ENCODE measurements at regions not wholly inside any gene's neighbourhood (a gene's known extent, or its start where the extent isn't known, plus 50 kb on each side); places are given as distances from the start of the nearest gene placed in this dataset.

DNA sequence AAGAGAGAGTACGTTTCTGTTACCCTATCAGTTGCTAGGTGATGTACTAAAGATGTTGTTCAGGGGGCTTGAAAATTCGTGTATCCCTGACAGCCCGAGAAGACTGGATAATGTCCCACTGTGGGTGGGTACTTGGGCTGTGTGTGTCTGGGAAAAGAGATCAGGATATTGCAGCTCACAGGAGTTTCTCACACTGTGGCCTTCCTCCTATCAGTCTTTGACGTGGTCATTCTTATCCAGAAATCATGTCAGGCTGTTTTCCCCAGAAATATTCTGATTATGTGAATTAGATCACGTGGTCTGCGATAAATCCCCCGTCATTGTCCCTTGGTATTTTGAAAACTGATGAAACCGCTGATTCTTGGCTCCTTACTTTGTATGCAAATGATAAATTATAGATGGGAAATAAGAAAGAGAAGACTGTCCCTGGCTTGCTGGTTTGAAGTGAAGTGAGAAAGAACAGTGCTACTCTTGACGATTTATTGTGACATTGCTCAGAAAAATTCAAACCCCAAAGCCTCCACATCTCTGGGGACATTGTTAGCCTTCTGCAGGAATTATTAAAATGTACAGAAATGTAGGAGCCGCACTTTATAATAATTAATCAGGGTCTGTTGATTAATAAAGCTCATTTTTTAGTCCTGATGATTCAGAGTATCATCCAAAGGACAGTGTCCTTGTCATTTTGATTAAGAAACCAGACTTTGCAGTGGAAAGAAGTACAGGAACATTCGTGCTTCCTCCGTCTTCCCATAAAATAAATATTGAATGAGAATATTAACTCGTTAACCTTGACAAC is 167.5 kb upstream of the TSHZ2 start:
- TF ChIP-seq NFYB (IDR thresholded peaks at IDR 0.05; ENCODE audit: insufficient read depth, low read depth, low read length): no peak
- no peak for TF ChIP-seq YY1 (IDR thresholded peaks at IDR 0.05; ENCODE audit: low read depth, low read length)
- TF ChIP-seq CTCF (IDR thresholded peaks at IDR 0.05 in 2 of 3, conservative IDR thresholded peaks at IDR 0.05 in 1 of 3; ENCODE audit: control insufficient read depth in 2 of 3, extremely low read depth in 1 of 3, insufficient read depth in 1 of 3, low read depth in 3 of 3, low read length in 3 of 3): no peak

Measured in GM12878 (cell line).